8988T (cell line): ENCODE measurements at regions not wholly inside any gene's neighbourhood (a gene's known extent, or its start where the extent isn't known, plus 50 kb on each side); places are given as distances from the start of the nearest gene placed in this dataset.

Experiments used
- DNase-seq: peaks from one replicate; pipeline ENCODE4 v3.0.0; 2011

GRCh38 chr5:159385536-159385935 is 55.2 kb upstream of the IL12B start:
- no peak for DNase-seq

GRCh38 chr5:159386028-159386711 is 55.9 kb upstream of the IL12B start:
- DNase-seq, result no peak

GRCh38 chr5:159392871-159393270 is 62.6 kb upstream of the IL12B start:
- DNase-seq, result no peak

GRCh38 chr5:159393854-159394274 is 63.6 kb upstream of the IL12B start:
- no peak for DNase-seq

- DNase-seq, result no peak
These were observed 64.9 kb upstream of the IL12B start for GRCh38 chr5:159395202-159395601.

DNA sequence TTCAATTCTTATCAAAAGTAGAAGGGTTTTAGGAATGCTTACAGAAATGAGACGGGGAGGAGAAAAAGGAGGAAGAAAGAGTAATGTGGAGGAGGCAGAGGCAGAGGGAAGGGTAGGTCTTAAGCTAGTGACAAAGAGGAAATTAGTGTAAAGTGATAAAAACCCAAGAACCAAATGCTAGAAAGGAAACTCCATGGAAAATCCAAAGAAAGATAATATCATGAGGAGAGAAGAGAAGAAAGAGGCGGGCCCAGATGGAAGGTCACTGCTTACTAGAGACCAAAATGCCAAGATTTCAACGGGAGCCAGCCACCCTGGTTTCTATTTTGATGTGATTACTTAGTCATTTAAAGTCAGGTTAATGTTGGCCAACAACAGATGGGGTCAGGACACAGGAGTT is 68.6 kb upstream of the IL12B start:
- no peak for DNase-seq

DNA sequence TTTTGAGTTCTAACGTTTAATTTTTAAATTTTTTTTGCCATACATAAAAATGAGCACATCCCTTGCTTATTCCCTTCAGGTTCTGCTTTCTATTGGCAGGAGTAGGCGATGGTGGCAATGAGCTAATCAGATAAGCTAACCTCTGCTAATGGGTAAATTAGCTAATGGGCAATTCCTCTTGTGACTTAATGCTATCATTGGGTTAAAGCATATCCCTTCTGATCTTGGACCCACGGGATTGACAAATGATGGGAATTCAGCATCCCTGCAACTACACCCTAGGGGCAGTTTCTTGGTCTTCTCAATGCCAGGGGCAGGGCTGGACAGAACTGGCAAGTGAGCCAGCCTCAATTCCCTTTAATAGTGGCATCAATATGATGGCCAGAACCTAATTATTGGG is 70.2 kb upstream of the IL12B start:
- no peak for DNase-seq

GRCh38 chr5:159402311-159402710 is 72.0 kb upstream of the IL12B start:
- no peak for DNase-seq

DNA sequence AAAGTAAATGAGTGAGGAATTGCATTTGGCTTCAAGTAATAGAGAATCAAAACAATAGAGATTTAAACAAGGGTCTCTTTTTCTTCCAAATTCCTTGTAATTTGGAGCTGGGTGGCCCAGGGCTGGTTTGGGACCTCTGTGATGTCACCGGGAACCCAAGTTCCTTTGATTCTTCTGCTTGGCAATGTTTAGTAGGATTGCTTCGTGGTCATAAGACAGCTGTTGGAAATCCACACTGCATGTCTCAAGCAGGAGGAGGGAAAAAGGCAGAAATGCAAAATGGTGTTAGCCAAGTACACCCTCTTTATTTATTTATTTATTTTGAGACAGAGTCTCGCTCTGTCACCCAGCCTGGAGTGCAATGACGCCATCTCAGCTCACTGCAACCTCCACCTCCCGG is 72.6 kb upstream of the IL12B start:
- no peak for DNase-seq

GRCh38 chr5:159403906-159404681 is 73.8 kb upstream of the IL12B start:
- no peak for DNase-seq

DNA sequence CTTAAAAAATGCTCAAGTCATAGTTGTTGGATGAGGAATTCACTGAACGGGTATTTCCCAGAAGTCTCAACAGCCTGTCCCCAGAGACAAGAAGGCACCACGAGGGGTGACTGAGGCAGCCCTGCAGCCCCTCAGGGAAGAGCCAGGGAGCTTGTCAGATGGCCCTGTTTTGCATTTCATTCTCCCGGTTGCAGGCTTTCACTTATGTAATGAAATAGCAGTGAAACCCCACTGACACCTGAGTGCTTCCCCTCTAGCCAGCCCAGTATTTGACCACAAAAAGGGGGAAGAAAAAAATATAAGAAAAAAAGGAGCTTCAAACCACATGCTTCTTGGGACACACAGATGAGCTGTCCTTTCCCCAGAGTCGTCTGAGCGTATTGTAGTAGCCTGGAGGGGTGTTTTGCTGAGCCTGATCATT is 75.3 kb upstream of the IL12B start:
- DNase-seq, result no peak

DNA sequence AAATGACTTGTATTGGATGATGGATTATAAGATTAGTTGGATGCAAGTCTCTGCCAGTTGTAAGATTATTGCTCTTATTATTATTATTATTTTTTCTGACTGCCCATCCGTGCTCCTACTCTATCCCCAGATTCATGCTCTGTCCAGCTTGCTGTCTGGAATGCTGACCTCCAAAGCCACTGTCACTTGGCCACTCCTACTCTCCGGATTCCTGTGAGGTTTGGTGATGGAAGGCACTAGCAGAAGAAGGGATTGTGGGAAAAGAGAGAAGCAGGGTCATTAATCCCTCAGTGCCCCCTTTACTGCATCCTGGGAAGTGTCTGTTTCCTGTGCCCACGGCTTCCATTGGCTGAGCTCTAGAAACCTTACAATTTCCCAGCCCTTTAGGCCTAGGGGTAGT is 76.3 kb upstream of the IL12B start:
- DNase-seq, result no peak

GRCh38 chr5:159409801-159410200 is 79.5 kb upstream of the IL12B start:
- DNase-seq, result no peak

DNA sequence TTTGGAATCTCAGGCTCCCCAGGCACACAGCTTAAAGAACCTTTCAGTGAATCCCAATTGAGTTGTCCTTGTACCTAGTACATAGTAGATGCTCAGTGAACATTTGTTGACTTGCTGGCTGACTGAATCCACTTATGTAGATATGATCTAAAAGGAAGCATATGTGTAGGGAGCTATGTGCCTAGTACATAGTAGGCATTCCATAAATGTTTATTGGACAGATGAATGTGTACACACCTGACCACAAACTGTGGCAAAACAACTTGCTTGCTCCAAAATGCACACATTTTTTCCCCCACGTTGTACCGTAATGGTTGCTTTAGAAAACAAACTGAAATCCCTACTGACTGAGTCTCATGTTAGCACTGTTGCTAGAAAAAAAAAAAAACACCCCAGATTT is 80.2 kb upstream of the IL12B start:
- DNase-seq, result no peak

- no peak for DNase-seq
These were observed 80.8 kb upstream of the IL12B start for GRCh38 chr5:159411115-159411514.

GRCh38 chr5:159412284-159413046 is 82.2 kb upstream of the IL12B start:
- DNase-seq, result no peak

- no peak for DNase-seq
These were observed 83.7 kb upstream of the IL12B start for GRCh38 chr5:159414021-159414420.

- no peak for DNase-seq
These were observed 85.1 kb upstream of the IL12B start for GRCh38 chr5:159415301-159415937.

GRCh38 chr5:159416438-159416837 is 86.2 kb upstream of the IL12B start:
- no peak for DNase-seq

- no peak for DNase-seq
These were observed 86.9 kb upstream of the IL12B start for GRCh38 chr5:159417170-159417569.

- no peak for DNase-seq
These were observed 89.3 kb upstream of the IL12B start for GRCh38 chr5:159419576-159419975.

GRCh38 chr5:159420940-159421339 is 90.7 kb upstream of the IL12B start:
- no peak for DNase-seq

- DNase-seq, result no peak
These were observed 92.1 kb upstream of the IL12B start for GRCh38 chr5:159422361-159422760.
